ENCODE measurements at regions not wholly inside any gene's neighbourhood (a gene's known extent, or its start where the extent isn't known, plus 50 kb on each side); places are given as distances from the start of the nearest gene placed in this dataset.

DNA sequence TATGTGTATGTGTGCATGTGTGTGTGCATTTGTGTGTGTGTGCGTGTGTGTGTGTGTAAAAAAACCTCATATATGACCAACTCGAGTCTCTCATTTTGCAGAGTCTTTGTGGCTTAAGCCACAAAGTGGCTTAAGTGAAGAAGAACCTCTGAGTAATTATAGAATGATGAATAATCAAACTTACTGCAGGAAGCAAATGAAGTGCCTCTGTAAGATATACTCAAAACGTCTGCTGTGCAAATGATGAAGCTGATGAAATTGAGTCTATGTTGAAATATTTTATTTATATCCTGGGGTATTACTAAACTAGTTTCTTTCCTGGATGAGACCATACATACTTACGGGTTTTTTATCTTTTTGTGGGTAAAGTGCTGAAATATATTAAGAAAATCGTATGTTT lies 1198.7 kb downstream of the PCDH7 start:
- DNase-seq (ENCODE audit: low read depth): peak; percentile 6

DNA sequence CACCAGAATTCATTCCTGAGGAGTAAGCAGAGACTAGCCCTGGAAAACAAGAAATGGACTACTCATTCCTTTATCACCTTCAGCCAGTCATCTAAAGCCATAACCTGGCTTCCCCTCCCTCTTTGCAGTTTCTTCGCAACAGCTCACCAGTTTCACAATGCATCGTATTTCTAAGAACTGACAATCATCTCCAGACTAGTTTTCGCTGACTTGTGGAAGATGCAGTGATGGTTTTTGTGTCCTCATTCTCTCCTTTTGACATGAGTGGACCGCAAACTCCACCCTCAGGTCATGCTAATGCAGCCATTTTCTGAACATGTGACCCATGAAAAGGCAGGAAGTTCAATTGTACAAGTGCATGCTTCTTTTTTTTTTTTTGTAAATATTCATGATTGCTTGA lies 1203.5 kb downstream of the PCDH7 start:
- DNase-seq (ENCODE audit: low read depth): no peak

DNA sequence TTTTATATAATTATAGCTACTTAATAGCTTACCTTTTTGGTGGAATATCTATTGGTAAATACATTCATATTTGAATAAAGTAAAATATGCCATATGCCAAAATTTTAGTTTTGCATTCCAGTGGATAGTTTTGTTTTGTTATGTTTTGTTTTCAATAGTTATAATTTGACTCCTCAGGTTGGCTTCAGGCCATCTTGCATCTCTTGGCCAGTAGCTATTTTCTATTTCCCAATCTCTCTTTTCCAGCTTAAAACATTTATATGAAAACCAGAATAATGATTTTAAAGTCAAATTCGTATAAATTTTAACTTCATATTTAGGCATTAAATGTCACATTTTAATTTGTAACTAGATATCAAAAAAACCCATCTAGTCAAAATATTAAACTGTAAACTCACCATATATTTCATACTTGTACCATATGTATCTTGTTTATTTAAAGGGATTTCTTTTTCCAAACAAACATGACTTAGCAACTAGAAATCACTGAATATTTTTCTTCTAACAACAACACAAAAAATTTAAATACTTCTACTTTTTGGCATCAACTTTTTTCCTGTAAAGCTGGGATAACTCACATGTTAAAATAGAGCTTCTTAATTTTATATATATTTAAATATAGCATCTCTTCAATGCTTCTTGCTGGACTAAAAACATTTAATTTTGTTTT lies 1209.6 kb downstream of the PCDH7 start:
- DNase-seq (ENCODE audit: low read depth): no peak

DNA sequence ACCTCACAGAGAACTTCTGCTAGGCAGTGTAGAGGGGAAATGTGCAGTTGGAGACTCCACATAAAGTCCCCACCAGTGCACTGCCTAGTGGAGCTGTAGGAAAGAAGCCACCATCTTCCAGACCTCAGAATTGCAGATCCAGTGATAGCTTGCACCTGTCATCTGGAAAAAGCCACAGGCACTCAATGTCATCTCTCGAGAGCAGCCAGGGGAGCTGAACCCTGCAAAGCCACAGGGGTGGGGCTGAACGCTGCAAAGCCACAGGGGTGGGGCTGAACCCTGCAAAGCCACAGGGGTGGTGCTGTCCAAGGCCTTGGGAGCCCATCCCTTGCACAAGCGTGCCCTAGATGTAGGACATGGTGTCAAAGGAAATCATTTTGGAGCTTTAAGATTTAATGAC lies 1226.3 kb downstream of the PCDH7 start:
- DNase-seq (ENCODE audit: low read depth): no peak

DNA sequence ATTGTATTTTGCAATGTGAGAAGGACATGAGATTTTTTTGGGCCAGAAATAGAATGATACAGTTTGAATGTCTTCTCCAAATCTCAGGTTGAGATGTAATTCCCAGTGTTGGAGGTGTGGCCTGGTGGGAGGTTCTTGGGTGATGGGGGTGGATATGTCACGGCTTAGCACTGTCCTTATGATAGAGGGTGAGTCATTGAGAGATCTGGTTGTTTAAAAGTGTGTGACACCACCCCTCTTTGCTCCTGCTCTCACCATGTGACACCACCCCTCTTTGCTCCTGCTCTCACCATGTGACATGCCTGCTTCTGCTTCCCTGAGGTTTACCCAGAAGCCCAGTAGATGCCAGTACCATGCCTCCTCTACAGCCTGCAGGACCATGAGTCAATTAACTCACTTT lies 1226.9 kb downstream of the PCDH7 start:
- DNase-seq (ENCODE audit: low read depth): no peak

DNA sequence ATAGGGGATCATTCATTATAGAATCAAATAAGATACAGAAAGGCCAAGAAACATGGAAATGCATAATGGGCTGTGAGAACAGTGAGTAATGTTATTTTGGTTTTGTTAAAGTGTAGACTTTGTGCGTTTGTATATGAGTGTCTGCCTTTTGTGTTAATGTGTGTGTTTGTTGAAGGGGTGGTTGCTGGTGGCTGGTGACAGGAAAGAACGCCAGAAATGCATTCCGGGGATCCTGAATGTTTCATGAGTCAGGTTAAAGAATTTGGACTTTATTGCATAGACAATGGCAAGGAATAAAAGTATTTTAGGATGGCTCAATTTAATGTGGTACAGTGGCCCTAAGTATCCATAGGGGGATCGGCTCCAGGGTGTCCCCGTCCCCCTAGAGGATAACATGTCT lies 1228.9 kb downstream of the PCDH7 start:
- DNase-seq (ENCODE audit: low read depth): no peak

DNA sequence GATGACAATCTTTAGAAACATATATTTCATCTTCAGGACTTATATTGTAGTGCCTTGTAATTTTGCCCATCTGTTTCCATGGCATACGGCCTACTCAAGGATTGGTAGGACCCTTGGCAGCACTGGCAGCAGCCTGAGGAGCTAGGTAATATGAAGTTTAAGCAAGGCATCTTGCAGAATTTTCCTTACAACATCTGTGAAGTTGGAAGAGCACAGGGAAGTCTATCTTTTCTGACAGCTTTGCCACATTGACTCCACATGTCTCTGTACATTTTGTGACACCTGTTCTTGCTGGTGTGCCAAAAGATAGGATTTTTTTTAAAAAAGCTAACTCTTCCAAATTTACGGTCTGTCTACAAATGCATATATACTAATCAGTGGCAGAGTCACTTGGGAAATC lies 1235.2 kb downstream of the PCDH7 start:
- no peak for DNase-seq (ENCODE audit: low read depth)

DNA sequence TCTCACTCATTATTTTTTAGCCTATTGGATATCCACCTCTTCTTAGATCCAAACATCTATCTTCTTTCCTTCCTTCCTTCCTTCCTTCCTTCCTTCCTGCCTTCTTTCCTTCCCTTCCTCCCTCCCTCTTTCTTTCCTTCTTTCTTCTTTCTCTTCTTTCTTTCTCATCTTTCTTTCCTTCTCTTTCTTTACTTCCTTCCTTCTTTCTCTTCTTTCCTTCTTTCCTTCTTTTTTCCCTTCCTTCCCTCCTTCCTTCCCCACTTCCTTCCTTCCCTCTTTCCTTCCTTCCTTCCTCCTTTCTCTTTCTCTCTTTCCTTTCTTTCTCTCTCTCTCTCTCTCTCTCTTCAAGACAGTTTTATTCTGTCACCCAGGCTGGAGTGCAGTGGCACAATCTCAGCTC lies 1239.8 kb downstream of the PCDH7 start:
- no peak for DNase-seq (ENCODE audit: low read depth)

DNA sequence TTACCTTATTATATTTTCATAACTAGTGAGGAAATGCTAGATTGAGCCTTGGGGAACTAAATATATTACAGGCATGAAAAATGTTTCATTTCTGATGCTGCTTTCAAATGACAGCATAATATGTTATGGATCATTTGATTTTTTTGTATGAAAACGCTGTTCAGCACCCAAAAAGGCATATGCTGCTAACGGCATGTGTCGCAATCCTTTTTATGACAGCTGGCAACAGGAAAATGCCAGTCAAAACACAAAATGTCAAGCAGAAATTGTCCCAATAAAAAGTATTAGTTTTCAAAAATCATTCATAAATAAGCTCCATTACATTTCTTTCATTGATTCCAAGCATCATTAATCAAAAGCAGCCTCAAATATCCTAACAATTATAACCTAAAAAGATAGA lies 1244.5 kb downstream of the PCDH7 start:
- DNase-seq (ENCODE audit: low read depth): no peak

DNA sequence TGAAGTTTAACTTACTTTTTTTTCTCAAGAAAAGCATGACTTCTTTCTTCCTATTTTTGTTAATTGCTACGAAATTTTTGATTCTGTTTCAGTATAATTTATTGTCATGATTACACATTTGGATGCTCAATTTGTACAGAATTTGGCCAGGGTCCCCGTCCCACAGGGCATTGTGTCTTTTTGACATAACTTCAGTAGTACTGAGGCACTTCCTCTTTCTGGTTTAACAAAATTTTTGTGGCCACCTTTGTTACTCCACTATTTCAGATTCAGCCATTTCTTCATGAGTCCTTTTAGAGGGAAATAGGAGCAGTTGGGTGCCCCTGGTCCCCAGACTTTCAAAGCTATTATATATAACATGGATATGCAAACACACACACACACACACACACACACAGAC lies 1248.7 kb downstream of the PCDH7 start:
- DNase-seq (ENCODE audit: low read depth): no peak

DNA sequence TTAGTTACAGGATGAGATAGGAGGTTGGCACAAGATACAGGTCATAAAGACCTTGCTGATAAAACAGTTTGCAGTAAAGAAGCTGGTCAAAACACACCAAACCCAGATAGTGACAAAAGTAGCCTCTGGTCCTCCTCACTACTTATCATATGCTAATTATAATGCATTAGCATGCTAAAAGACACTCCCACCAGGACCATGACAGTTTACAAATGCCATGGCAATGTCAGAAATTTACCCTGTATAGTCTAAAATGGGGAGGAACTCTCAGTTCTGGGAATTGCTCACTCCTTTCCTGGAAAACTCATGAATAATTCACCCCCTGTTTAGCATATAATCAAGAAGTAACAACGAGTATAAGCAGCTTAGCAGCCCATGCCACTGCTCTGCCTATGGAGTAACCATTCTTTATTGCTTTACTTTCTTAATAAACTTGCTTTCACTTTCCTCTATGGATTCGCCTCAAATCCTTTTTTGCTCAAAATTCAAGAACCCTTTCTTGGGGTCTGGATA lies 1254.4 kb downstream of the PCDH7 start:
- no peak for DNase-seq (ENCODE audit: low read depth)

DNA sequence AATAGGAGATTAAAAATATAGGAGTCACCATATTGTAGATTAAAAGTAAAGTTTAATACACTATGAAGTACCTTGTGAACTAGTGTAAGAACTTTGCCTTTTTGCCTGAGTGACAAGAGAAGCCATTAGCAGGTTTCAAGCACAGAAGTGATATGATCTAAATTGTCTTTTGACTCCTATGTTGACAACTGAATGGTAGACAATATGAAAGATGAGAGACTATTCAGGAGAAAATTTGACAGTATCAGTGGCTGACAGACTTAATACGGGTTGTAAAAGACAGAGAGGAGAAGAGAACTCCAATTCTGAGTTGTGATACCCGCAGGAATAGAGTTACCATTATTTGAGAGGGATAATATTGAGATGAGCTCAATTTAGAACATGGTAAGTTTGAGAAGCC lies 1259.8 kb downstream of the PCDH7 start:
- DNase-seq (ENCODE audit: low read depth): no peak

DNA sequence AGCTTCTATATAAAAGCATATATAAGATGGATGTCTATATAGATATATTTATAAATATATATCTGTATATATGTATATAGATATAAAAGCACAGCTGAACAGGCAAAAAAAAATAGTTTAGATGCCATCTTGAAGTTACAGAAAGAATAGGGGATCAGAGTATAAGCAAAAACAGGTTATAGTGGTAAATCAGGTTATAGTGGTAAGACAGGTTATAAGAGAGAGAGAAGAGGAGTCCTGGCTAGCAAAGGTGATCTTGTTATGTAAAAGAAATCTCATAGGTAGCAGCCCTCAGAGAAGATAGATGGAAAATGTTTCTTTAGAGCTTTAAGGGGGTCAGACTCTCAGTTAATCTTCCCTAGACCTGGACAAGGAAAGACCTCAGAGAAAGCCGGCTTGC lies 1263.1 kb downstream of the PCDH7 start:
- no peak for DNase-seq (ENCODE audit: low read depth)

DNA sequence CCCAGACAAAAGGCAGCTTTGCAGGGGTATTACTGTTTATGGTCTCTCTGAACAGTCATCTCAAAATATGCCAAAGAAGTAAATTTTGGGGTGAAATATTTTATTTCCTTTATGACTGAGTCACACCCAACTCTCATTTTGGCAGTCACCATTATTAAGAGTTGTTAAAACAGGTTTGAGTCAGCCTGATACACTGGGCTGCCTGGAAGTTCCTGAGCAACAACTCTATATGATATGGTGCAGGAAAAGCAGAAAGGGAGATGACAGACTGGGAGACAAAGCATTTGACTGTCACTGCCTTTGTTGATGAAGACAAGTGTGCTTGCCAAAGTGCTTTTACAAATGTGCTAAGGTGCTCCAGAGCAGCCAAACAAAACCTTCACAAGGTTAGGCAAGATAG lies 1263.5 kb downstream of the PCDH7 start:
- DNase-seq (ENCODE audit: low read depth): no peak

DNA sequence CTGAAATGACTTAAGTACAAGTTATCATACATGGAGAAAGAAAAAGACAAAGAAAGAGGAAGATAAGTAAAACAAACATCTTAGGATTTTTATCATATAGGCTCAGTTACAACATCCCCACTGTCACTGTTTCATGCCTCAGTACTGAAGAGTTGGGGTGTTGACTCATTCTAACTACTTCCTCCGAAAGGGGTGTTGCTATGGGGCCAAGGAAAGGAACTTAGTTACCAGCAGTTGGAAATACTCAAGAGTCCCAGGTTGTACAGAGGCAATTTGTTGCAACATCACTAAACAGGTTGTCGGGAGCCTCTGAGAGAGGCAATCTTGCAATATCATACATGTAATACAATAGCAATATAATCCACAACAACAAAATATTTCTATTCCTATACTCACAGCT lies 1264.7 kb downstream of the PCDH7 start:
- DNase-seq (ENCODE audit: low read depth): no peak

DNA sequence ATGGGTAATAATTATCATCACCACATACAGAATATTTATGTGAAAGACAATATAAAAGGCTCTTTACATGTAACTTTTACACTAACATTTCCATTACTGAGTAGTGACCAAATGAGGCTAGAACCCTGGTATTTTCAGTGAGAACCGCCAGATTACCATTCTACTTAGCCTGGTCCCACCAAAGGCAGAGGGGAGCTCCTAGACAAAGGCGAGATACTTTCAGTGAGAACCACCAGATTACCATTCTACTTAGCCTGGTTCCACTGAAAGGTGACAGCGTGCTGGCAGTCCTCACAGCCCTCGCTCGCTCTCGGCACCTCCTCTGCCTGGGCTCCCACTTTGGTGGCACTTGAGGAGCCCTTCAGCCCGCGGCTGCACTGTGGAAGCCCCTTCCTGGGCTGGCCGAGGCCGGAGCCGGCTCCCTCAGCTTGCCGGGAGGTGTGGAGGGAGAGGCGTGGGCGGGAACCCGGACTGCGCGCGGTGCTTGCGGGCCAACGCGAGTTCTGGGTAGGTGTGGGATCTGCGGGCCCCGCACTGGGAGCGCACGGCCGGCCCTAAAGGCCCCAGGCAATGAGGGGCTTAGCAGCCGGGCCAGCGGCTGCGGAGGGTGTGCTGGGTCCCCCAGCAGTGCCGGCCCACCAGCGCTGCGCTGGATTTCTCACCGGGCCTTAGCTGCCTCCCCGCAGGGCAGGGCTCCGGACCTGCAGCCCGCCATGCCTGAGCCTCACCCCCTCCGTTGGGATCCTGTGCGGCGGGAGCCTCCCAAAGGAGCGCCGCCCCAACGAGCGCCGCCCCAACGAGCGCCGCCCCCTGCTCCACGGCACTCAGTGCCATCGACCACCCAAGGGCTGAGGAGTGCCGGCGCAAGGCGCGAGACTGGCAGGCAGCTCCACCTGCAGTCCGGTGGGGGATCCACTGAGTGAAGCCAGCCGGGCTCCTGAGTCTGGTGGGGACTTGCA lies 1276.1 kb downstream of the PCDH7 start:
- DNase-seq (ENCODE audit: low read depth): no peak

DNA sequence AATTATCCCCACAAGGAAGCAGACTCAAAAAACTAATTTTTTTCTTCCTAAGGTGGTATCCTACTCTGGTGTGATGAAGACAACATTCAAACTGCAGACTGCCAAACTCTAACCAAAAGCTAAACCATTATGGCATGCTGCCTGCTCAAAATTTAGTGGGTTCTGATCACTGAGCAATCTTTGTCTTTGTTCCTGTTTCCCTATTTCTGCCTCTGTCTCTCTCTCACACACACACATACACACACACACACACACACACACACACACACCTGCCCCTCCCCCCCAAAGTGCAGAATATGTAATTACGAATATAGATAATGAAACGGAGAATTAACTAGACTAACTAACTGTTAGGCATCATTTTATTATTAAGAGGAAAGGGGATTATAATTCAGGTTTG lies 1278.6 kb downstream of the PCDH7 start:
- no peak for DNase-seq (ENCODE audit: low read depth)

DNA sequence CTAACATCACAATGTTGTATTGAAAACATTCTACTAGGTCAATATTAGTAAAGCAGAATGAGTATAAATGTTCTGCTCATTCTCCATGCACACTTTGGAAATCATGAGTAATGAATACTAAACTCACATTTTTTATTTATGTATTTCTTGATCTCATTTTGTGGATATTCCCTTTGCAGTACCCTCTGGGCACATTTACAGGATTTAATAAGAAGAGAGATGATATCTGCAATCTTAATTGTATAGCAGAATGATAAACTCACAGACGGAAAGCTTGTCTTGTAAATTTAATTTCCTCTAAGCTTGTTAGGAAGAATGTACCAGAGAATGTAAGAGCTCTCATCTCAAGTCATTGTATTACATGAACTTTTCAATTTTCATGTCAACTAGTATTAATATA lies 1279.7 kb downstream of the PCDH7 start:
- DNase-seq (ENCODE audit: low read depth): no peak

DNA sequence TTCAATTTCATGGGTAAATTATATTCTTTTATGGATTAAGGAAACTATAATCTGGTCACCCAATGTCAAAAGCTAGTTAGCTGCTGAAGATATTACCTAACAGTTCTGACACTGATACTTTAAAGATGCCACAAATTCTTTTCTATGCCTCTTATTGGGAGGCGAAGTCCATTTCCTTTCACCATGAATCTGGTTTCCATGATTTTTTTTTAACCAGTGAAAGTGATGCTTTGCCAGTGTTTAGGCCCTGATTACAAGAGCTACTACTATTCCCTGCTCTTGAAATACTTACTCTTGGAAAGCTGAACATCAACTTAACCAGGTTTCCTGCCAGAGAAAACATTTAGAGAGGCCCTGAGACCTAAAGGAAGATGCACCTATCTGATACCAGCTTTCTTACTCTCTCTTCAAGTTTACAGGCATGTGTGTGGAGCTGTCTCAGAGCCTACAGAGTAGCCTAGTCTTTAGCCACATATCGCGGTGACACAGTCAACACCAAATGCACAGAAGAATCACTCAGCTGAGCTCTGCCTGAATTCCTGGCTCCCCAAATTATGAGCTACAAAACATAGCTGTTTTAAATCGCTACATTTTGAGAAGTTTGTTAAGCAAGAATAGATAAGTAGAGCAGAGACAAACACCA lies 1280.8 kb downstream of the PCDH7 start:
- no peak for DNase-seq (ENCODE audit: low read depth)

DNA sequence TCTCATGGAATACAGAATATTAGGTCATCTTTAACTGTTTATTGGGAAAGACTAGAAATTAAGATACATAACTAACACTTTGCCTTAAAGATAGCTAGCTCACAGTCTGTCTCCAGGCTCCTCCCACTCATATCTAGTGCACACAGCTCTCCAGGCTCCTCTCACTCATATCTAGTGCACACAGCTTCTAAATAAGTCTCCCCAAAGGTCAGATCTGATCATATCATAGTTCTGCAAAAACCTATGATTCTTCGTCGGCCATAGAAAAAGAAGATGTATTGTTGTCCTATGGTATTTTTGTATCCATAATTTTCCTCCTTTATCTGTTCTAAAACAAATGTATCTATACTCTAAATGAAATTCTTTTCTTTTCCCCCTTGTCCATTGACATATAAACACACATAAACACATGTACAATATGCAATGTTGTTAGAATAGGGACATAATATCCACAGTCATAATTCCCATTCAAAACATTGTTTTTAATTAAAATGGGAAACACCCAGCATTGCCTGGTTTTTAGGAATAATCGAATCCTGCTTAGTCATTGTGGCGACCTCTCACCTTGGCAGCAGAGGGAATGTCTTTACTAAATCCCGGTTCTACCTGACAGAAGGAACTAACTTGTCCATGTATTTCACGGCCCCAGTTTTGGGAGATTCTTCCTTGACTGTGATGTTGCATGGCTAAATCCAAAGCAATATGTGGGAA lies 1282.0 kb downstream of the PCDH7 start:
- no peak for DNase-seq (ENCODE audit: low read depth)

DNA sequence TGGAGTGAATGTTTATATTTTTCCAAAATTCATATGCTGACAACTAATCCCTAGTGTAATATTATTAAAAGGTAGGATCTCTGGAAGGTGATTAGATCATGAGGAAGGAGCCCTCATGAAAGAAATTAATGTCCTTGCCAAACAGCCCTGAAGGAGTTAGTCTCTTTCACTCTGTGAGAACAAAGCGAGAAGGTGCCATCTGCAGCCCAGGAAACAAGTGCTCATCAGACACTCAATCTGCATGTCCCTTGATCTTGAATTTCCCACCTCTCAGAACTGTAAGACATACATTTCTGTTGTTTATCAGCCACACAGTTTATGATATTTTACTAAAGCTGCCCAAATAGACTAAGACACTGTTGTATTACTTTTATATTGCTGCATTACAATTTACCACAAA lies 1283.4 kb downstream of the PCDH7 start:
- no peak for DNase-seq (ENCODE audit: low read depth)

DNA sequence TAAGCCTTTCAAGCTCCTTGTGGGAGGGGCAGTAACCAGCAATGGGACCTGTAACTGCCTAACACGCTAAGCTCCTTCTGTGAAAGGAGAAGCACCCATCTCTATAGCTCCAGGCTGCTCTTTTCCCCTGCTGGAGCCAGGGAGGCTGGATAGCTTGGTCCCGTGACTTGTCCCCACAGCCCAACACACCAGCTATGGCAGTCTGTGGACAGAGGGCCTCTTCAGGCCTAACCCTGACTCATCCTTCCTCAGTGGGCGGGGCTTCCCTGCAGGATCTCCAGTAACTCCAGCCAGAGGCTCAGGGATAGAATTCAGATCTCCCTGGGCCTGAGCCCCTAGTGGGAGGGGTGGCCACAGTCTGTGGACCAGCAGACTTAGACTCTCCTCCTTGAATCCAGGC lies 1290.1 kb downstream of the PCDH7 start:
- DNase-seq (ENCODE audit: low read depth): peak; percentile 0

All from LHCN-M2 (cell line).